ENCODE measurements at regions not wholly inside any gene's neighbourhood (a gene's known extent, or its start where the extent isn't known, plus 50 kb on each side); places are given as distances from the start of the nearest gene placed in this dataset.
"Not testable (repeated sequence)": the region's sequence is repeated elsewhere in the genome, so short reads cannot be mapped to it uniquely, and the experiment has no call there.

GRCh38 chr20:53778736-53779135 lies 185.1 kb upstream of the ZNF217 start:
- TF ChIP-seq CTCF (conservative IDR thresholded peaks at IDR 0.05) (no peak), EZH2 (IDR thresholded peaks at IDR 0.05; ENCODE audit: low read depth) (no peak)
- DNase-seq: no peak
- no peak overlapping the region for H3K27ac ChIP-seq
- BruUV-seq (replicated peaks): no TSS peak
- no peak overlapping the region for H2AFZ ChIP-seq
- ChIA-PET POLR2A (ENCODE audit: unreplicated experiment) (no interaction called here), CTCF (no interaction called here)
- H3K9me3 ChIP-seq (ENCODE audit: insufficient read depth, low read depth): 0 out of 2 replicates have a peak, but pooled peaks cover 2% of the 10 kb centered on the region
- no peaks in the 10 kb centered on the region for H3K27me3 ChIP-seq (ENCODE audit: insufficient read depth, low read depth)
- no peaks in the 10 kb centered on the region for H3K79me2 ChIP-seq (ENCODE audit: low read depth)
- no peaks in the 10 kb centered on the region for H4K20me1 ChIP-seq (ENCODE audit: insufficient read depth)
- H3K4me3 ChIP-seq: no peak overlapping the region
- H3F3A ChIP-seq (ENCODE audit: insufficient read depth, low read depth): peaks cover 20% of the 10 kb centered on the region
- H3K36me3 ChIP-seq (ENCODE audit: low read depth): no peaks in the 10 kb centered on the region
- H3K4me1 ChIP-seq (replicated peaks; ENCODE audit: insufficient read depth): peaks cover 24% of the 10 kb centered on the region
- intact Hi-C loops (cut with micrococcal nuclease; ENCODE audit: unreplicated experiment): no loop called here
- no peaks in the 10 kb centered on the region; the same call in 1 of the 2 replicates for H3K9me2 ChIP-seq (ENCODE audit: insufficient read depth)
- H3K4me2 ChIP-seq: no peak overlapping the region

- Histone ChIP-seq H3F3A (ENCODE audit: insufficient read depth, low read depth) (peaks cover 25% of the 10 kb centered on the region), H3K9me2 (ENCODE audit: insufficient read depth) (no peaks in the 10 kb centered on the region; the same call in 1 of the 2 replicates), H3K9me3 (ENCODE audit: insufficient read depth, low read depth) (0 out of 2 replicates have a peak, but pooled peaks cover 2% of the 10 kb centered on the region), H2AFZ (no peak overlapping the region), H4K20me1 (ENCODE audit: insufficient read depth) (no peaks in the 10 kb centered on the region), H3K79me2 (ENCODE audit: low read depth) (no peaks in the 10 kb centered on the region), H3K4me2 (no peak overlapping the region), H3K27me3 (ENCODE audit: insufficient read depth, low read depth) (no peaks in the 10 kb centered on the region), H3K27ac (no peak overlapping the region), H3K4me1 (replicated peaks; ENCODE audit: insufficient read depth) (peaks cover 31% of the 10 kb centered on the region), H3K36me3 (ENCODE audit: low read depth) (no peaks in the 10 kb centered on the region), H3K4me3 (no peak overlapping the region)
- ChIA-PET POLR2A (ENCODE audit: unreplicated experiment) (no interaction called here), CTCF (no interaction called here)
- DNase-seq: no peak
- intact Hi-C loops (cut with micrococcal nuclease; ENCODE audit: unreplicated experiment): no loop called here
- no peak for TF ChIP-seq CTCF (conservative IDR thresholded peaks at IDR 0.05)
- TF ChIP-seq EZH2 (IDR thresholded peaks at IDR 0.05; ENCODE audit: low read depth): no peak
- BruUV-seq (replicated peaks): no TSS peak
These were observed 184.4 kb upstream of the ZNF217 start for GRCh38 chr20:53778041-53778516.

- Histone ChIP-seq H3K4me1 (replicated peaks; ENCODE audit: insufficient read depth) (peaks cover 38% of the 10 kb centered on the region), H3F3A (ENCODE audit: insufficient read depth, low read depth) (peaks cover 30% of the 10 kb centered on the region)
- H3K27ac ChIP-seq; intact Hi-C loops (cut with micrococcal nuclease; ENCODE audit: unreplicated experiment); H3K4me2 ChIP-seq; CTCF ChIA-PET; DNase-seq; BruUV-seq (replicated peaks); H3K36me3 ChIP-seq (ENCODE audit: low read depth); H3K9me2 ChIP-seq (ENCODE audit: insufficient read depth); H3K9me3 ChIP-seq (ENCODE audit: insufficient read depth, low read depth); H3K27me3 ChIP-seq (ENCODE audit: insufficient read depth, low read depth); H4K20me1 ChIP-seq (ENCODE audit: insufficient read depth); H3K4me3 ChIP-seq; H3K79me2 ChIP-seq (ENCODE audit: low read depth); H2AFZ ChIP-seq; POLR2A ChIA-PET (ENCODE audit: unreplicated experiment): not testable (repeated sequence)
These were observed 183.8 kb upstream of the ZNF217 start for GRCh38 chr20:53777402-53777801.

GRCh38 chr20:53776858-53777257 lies 183.2 kb upstream of the ZNF217 start:
- no peak overlapping the region for H3K27ac ChIP-seq
- H3F3A ChIP-seq (ENCODE audit: insufficient read depth, low read depth): peaks cover 30% of the 10 kb centered on the region
- H3K4me2 ChIP-seq: no peak overlapping the region
- no TSS peak for BruUV-seq (replicated peaks)
- intact Hi-C loops (cut with micrococcal nuclease; ENCODE audit: unreplicated experiment): no loop called here
- TF ChIP-seq CTCF (conservative IDR thresholded peaks at IDR 0.05) (no peak), EZH2 (IDR thresholded peaks at IDR 0.05; ENCODE audit: low read depth) (no peak)
- H3K27me3 ChIP-seq (ENCODE audit: insufficient read depth, low read depth): no peaks in the 10 kb centered on the region
- CTCF ChIA-PET: no interaction called here
- H3K4me3 ChIP-seq: no peak overlapping the region
- no peaks in the 10 kb centered on the region; the same call in 1 of the 2 replicates for H3K9me2 ChIP-seq (ENCODE audit: insufficient read depth)
- H4K20me1 ChIP-seq (ENCODE audit: insufficient read depth): no peaks in the 10 kb centered on the region
- peaks cover 42% of the 10 kb centered on the region for H3K4me1 ChIP-seq (replicated peaks; ENCODE audit: insufficient read depth)
- DNase-seq: no peak
- no peaks in the 10 kb centered on the region for H3K79me2 ChIP-seq (ENCODE audit: low read depth)
- POLR2A ChIA-PET (ENCODE audit: unreplicated experiment): no interaction called here
- H2AFZ ChIP-seq: no peak overlapping the region
- no peaks in the 10 kb centered on the region for H3K36me3 ChIP-seq (ENCODE audit: low read depth)
- H3K9me3 ChIP-seq (ENCODE audit: insufficient read depth, low read depth): 0 out of 2 replicates have a peak, but pooled peaks cover 2% of the 10 kb centered on the region
